Ramos (cell line): ENCODE measurements at regions not wholly inside any gene's neighbourhood (a gene's known extent, or its start where the extent isn't known, plus 50 kb on each side); places are given as distances from the start of the nearest gene placed in this dataset.
"Not testable (repeated sequence)": the region's sequence is repeated elsewhere in the genome, so short reads cannot be mapped to it uniquely, and the experiment has no call there.

Experiments used
- in situ Hi-C: fragments of 300-500 bp; cut with MboI; formaldehyde crosslinking; loops from one replicate; pipeline ENCODE4 v1.14.3; 2022; ENCODE audit warnings: low sequenced_read_pairs; ENCODE audit not compliant: unreplicated experiment

DNA sequence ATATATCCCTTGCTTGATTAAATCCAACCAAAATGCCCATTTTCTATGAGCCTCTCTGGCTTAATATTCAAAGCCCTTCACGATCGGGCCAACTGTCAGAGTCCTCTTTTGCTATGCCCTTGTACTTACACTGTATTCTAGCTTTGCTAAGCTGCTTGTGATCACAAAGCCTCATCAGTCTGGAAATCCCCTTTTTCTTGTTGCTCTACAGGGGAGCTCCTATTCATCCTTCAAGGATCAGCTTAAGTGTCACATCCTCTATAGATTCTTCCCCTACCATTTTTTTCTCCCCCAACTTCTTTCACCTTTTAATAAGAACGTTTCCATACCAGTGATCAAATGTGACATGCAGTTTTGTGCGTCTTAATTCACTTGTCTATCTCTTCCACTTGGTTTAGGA lies 450.4 kb upstream of the CHD1 start:
- in situ Hi-C loops: no loop called here

DNA sequence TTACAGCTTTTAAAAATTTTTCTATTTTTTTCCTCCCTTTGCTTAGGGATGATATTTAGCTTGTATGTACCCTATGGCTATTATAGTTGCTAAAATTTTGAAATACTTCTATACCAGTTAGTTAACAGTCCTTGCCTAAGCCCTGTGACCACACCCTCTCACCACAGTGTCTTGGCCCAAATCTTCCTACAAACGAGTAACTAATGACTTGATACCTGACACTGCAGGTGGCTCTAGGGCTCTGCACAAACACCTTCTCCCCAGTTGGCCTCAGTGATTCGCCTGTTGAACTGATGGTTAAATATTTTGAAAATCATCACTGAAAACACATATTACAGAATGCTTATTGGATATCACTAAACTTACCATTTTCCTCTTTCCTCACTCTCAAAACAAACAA lies 449.6 kb upstream of the CHD1 start:
- in situ Hi-C loops: no loop called here

DNA sequence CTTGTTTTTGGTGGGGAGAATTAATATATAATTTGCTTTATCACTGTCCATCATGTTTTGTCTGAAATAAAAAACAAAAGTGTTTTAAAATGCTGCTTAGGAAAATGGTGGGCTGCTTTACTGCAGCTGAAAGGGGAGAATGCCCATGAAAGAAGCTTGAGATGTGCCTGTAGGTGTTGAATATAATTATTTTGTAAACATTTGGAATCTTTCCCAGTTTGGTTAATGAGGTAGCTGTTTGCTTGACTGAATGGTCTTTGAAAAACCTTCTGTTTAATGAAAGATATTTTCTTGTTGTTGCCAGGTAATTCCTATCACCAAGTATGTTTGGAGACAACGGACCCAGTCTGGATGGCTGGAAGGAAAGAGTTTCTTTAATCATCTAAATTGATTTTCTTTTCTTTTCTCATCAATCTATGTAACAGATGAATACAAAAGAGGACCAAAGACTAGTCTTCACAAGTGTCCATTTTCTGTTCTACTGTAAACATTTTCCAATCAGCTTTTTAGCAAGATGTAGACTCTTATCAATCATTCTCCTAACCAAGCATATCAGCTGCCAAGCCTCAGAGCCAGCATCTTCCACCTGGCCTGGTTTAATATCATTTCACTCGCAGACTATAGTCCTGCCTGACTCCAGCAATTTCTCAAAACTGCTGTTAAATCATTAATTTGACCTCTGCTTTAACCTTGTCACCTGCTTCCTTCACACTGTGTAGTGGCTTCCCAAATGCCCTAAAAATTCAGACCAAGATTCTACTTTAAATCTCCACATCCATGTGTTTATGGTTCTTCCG lies 441.2 kb upstream of the CHD1 start:
- in situ Hi-C loops: no loop called here

DNA sequence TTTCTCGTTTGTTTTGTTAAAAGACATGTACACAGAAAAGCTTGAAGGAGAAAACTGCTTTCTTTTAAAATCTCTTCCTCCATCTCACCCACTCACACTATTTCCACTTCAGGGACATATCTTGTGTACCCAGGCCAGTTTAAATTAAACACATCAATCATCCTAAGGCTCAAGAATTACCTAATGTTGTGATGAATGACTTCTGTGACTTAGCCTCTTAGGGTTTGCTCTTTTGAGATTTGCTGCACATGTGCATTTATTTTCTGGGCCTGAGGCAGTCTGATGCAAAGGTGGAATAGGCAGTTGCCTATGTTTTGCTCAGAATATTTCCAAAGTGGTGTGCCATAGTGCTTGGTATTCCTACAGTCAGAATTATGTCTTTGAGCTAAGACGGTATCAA lies 439.9 kb upstream of the CHD1 start:
- in situ Hi-C loops: no loop called here

DNA sequence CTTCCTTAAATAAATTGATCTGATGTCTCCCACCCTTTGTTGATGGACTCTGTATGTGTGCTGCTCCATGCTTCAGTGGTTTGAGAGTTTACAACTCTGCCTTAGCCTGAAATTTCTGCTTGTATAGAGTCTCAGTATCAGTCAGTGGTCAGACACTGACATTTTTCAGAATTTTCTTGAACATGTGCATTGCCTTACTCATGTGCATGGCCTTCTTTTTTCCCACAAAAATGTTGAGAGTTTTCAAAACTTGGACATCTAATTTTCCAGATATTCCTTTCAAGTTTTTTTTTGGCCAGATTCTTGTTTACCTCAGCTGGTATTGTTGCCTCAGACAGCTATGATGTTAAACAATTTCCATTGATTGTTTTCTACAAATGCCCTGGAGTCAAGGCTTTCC lies 427.1 kb upstream of the CHD1 start:
- in situ Hi-C loops: no loop called here

DNA sequence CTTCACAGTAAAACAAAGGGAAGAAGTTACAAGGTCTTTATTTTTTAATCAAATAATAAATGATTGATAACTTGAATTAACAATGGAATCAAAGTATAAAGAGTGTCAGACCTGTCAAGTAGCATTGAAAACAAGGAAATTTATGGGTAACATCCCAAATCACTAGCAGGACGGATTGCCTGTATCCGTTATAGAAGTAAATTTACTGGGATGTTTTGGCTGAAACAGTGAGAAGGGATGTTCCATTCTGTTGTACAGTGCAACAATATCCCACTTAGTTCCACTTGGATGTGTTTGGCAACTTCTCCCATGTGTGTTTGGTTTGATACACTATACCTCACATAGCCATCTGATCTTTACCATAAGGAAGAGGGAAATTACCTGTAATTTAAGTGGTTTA lies 421.0 kb upstream of the CHD1 start:
- in situ Hi-C loops: no loop called here

DNA sequence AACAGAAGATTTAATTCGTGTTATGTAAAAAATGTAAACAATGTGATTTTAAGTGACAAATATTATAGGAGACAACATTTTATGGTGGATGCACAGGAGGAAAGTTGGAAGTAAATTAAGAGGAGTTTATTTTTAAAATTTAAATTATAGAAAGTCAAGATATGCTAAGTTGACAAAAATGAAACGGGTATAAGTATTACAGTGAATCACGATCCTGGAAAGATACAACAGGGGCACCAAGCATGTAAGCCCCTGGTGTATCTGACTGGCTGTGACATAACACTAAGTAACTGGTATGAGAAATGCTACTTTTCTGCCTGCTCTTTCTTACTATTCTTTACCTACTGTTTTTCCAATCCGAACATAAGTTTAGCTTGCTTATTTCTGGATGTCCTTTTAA lies 419.8 kb upstream of the CHD1 start:
- in situ Hi-C loops: no loop called here

DNA sequence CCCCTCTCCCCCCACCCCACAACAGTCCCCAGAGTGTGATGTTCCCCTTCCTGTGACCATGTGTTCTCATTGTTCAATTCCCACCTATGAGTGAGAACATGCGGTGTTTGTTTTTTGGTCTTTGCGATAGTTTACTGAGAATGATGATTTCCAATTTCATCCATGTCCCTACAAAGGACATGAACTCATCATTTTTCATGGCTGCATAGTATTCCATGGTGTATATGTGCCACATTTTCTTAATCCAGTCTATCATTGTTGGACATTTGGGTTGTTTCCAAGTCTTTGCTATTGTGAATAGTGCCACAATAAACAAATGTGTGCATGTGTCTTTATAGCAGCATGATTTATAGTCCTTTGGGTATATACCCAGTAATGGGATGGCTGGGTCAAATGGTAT lies 411.0 kb upstream of the CHD1 start:
- in situ Hi-C loops: not testable (repeated sequence)

DNA sequence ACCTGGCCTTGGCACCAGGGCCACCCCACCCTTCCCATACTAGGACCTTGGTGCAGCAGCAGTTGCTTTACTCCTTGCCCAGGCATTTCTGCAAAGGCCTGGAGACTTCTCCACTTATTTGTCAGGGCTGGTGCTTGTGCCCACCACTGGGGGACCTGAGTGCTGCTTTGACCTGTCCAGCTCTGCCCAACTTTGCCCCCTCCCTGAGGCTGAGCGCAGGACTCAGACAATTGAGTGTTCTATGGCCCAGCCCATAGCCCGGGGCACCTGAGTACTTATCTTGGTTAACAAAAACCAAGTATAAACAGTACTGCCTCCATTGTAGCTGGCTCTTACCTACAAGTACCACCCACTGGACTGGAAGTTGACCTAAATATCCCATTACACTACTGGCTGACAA lies 406.1 kb upstream of the CHD1 start:
- in situ Hi-C loops: no loop called here

DNA sequence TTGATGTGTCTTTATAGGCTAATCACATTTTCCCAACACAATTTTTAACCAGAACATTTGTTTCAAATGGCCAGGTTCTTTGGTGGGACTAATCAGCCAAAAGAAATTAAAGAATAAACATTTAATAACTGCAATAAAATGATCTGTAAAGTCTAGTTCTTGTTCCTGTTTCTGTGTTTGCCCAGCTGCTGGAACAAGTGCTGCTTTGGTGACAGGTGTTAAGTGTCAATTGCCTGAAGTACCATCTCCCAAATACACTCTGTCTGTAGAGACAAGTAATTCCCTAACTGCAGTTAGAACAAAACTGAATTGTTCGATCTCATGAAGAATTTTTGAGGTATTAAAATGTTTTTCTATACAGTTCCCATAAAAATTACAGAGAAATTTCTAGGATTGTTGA lies 402.3 kb upstream of the CHD1 start:
- in situ Hi-C loops: no loop called here

DNA sequence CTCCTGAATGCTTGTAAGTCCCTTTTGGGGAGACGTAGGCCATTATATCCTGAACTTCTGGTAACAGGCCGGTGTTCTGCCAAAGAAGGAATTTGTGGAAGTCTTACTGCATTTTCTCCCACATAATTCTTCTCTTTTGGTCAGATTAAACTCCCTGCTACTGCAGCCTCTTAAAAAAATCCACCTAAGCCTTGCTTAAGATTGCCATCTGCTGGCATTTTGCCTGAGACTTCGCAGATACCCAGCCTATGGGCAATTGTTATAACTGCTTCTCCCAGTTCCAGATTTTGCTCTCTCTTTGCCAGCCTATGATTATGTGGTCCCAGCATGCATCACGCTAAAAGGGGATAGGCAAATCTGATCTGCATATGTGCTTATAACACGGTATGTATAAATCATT lies 391.6 kb upstream of the CHD1 start:
- in situ Hi-C loops: no loop called here

DNA sequence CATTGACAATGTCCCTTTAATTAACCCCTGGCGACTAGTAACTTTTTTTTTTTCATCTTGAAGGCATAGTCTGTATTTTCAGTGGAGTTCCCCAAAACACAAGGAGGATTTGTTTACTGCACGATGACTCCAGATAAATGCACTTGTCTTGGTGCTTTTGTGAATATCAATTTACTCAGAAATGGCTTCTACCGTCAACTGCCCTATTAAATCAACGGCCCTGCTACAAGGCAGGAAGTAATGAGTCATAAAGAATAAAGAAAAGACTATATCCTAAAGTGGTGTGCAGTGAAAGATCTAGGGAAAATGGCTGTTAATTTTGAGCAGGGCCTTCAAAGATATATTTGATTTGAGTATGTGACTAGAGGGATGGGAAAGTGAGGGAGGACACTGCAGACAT lies 388.3 kb upstream of the CHD1 start:
- in situ Hi-C loops: no loop called here

DNA sequence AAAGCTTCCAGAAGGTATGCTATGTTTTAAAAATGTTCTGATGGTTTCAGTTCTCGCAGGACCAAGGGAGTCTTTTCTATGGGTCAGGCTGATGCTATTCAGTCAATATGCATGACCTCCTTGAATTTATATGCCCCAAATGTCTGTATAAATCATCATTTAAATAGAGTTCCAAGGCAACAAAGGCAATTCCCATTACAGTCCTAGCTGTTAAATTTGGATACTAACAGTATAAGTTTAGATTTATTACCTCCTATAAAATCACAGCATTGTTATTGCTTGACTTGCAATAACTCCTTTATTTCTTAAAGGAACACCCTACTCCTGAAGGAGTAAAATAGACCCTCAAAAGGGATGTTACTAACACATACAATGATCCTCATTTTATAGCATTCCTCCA lies 387.7 kb upstream of the CHD1 start:
- in situ Hi-C loops: no loop called here

DNA sequence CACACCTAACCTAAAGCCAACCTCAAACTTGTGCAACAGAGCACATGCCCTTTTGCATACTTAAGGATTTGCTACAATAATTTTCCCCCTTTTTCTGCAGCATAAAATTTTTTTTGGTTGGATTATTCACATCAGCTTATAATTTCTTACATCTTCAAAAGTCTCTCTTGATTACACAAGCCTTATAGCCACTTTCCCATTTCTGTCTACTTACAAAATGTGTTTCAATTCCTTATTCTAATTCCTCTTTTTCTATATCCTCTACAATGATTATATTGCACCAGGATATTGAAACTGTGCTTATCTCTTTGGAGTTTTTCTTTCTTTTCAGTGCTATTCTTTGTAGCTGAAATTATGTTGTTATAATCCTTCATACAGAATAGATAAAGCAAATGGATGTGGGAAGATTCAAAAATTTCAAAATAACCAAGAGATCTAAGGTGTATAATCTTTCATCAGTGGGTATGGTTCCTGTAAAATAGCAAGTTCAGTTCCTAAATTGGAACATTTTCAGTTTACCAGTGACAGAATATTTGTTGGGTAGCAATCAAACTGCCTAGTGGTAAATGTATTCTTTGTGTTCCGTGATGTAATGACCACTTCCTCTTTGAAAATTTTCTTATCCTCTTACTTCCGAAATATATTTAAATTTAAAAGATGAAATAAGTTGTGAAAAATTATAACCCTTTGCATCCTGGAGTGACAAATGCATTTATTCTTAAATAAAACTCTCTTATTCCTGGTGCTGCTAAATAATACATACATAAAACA lies 386.8 kb upstream of the CHD1 start:
- in situ Hi-C loops: no loop called here

DNA sequence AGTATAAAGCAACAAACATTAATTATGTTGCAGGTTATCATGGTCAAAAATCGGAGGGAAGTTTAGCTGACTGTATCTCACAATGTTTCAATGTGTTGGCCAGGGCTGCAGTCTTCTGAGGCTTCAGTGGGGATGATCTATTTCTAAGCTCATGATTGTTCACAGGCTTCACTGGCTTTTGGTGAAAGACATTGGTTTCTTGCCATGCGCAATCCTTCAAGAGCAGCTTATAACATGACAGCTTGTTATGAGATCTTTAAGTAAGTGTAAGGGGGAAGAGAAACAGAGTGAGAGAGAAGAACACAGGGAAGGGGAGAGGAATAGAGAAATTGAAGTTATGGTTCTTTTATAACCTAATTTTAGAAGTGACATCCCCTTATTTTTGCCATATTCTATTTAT lies 385.9 kb upstream of the CHD1 start:
- in situ Hi-C loops: no loop called here

DNA sequence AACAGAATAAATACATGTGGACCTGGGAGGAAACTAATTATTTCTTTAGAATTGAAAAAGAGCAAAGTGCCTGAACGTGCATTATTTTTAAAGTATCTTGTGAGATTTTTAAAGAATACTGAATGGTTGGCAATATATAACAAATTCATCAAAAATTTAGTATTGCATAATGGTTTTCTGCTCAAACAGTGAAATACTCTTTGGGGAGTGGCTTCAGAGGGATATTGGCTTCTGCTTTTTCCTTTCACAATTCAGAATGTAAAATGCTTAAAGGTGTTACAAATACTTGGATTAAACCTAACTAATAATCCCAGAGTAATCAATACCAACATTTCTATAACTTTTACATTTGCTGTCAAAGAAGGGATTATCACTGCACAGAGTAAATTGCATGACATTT lies 379.3 kb upstream of the CHD1 start:
- in situ Hi-C loops: no loop called here

DNA sequence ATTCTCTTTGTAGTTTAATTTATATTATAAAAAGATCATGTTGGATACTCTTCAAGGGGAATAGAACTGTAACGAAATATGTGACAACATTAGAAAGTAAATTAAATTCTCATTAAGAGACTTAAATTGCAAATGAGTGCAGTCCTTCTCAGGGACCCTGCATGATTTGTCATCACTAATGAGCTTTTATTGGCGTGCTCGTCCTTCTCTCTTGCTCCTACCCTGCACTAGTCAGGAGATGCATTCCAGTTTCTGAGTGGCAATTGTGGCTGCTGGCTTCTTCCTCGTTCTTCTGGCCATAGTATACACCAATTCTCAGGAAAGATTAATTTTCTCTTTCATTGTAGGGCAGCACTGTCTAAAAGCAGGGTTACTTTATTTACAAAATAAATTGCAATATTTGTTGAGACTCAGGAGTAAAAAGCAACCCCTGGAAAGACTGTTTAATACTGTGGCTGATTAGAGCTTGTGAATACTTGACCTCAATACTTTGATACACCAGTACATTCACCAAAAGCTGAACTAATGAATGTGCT lies 376.3 kb upstream of the CHD1 start:
- in situ Hi-C loops: no loop called here

DNA sequence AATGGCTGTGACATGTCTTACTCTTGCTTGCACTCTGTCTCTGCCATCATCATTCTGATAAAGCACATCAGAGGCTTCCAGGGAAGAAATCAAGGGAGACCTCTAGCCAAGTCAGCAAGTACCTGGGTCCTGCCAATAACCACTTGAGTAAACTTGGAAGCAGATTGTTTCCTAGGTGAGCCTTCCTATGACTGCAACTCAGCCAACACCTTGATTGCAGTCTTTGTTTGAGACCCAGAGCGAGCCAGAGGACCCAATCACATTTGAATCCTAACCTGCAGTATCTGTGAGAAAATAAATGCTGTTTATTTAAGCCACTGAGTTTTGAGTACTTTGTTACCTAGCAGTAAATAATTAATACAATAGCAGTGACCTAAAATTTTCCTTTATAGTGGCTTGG lies 356.8 kb upstream of the CHD1 start:
- in situ Hi-C loops: no loop called here

DNA sequence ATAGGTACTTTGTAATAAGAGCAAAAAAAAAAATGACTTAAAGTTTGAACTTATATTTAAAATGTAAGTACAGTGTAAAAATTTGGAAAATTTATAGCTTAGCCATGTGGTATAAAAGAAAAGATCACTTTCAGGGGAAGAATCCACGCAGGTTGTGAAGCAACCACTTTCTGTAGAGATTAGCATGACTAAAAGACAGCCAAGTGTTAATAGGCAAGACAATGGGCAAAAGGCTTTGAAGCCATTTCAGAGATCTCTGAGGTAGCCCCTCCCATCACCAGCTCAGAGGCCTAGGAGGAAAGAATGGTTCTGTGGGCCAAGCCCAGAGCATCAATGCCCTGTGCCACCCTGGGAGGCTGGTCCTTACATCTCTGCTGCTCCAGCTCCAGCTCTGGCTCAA lies 346.3 kb upstream of the CHD1 start:
- in situ Hi-C loops: no loop called here

DNA sequence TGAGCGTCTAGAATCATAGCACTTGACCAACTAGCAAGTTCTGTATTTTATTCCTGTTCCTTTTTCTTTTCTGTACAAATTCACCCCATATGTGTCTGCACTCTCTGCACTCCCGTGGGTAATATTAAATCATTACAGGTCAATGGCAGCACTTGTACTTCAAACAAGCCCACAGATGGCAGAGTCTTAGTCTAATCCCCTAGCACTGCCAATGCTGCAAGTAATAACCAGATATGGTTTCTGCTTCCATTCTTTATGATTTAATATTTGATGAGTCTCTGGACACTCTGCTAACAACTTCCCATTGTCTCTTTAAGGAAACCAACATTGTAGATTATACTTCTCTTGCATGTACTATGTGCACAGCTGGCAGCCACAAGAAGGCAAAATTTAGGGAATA lies 343.8 kb upstream of the CHD1 start:
- in situ Hi-C loops: no loop called here

DNA sequence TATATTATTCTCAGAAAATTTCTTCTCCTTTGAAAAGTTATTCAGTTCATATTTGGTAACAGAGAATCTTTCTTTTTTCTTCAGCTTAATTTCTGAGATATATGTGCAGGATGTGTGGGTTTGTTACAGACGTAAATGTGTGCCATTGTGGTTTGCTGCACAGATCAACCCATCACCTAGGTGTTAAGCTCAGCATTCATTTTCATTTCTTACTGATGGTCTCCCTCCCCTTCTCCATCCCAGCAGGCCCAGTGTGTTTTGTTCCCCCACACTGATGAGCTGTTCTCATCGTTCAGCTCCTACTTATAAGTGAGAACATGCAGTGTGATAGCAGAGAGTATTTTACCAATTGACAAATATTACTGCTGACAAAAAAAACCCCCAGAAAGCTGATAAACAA lies 330.0 kb upstream of the CHD1 start:
- in situ Hi-C loops: no loop called here

DNA sequence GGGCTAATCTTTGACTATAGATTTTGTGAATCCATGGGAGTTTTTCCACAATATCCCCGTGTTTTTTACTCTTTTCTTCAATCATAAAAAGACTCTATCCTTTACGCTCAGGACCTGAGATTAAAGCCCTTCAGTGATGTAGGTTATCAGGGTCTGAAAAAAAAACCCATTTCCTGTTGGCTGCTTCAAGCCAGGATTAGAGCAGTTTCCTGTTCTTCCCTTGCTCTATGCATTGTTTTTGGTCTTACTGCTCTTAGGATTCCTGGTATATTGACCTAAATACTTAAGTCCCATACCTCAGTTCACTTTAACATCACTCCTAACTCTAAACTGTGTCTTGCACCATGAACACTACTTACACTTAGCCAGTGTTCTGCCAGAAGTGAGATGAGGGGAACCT lies 319.3 kb upstream of the CHD1 start:
- in situ Hi-C loops: loop anchor here (10.0 kb wide), 1 partner anchor 63 kb away; no protein-coding TSS in a partner anchor
